ENCODE measurements at regions not wholly inside any gene's neighbourhood (a gene's known extent, or its start where the extent isn't known, plus 50 kb on each side); places are given as distances from the start of the nearest gene placed in this dataset.

GRCh38 chr13:105107781-105108180 is 1427.7 kb downstream of the EFNB2 start (continued):
- no peak for TF ChIP-seq CHD7 (IDR thresholded peaks at IDR 0.05; ENCODE audit: insufficient replicate concordance, low read length)
- TF ChIP-seq KDM1A (IDR thresholded peaks at IDR 0.05; ENCODE audit: borderline replicate concordance, low read length): no peak
- no peak for TF ChIP-seq ASH2L (IDR thresholded peaks at IDR 0.05; ENCODE audit: low read length)
